OCI-LY7 (cell line): ENCODE measurements at regions not wholly inside any gene's neighbourhood (a gene's known extent, or its start where the extent isn't known, plus 50 kb on each side); places are given as distances from the start of the nearest gene placed in this dataset.

Experiments
- EZH2phosphoT487 ChIP-seq: fragments of 200-600 bp; sonication (generic); IDR thresholded peaks from 2 replicates; pipeline ENCODE4 v1.6.1; 2018; ENCODE audit warnings: low read depth, borderline replicate concordance, mild to moderate bottlenecking, mixed run types, antibody characterized with exemption, low read length, moderate library complexity, mixed read lengths
- TF ChIP-seq, protein P1 (sequence below): fragments of 200-600 bp; sonication (generic); conservative IDR thresholded peaks from 2 replicates; pipeline ENCODE4 v1.5.1; 2014; ENCODE audit warnings: mild to moderate bottlenecking, antibody characterized with exemption, low read length, moderate library complexity, mixed read lengths

- TF ChIP-seq, protein P1, sequence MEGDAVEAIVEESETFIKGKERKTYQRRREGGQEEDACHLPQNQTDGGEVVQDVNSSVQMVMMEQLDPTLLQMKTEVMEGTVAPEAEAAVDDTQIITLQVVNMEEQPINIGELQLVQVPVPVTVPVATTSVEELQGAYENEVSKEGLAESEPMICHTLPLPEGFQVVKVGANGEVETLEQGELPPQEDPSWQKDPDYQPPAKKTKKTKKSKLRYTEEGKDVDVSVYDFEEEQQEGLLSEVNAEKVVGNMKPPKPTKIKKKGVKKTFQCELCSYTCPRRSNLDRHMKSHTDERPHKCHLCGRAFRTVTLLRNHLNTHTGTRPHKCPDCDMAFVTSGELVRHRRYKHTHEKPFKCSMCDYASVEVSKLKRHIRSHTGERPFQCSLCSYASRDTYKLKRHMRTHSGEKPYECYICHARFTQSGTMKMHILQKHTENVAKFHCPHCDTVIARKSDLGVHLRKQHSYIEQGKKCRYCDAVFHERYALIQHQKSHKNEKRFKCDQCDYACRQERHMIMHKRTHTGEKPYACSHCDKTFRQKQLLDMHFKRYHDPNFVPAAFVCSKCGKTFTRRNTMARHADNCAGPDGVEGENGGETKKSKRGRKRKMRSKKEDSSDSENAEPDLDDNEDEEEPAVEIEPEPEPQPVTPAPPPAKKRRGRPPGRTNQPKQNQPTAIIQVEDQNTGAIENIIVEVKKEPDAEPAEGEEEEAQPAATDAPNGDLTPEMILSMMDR, result no peak
- TF ChIP-seq EZH2phosphoT487, result no peak
Observed at GRCh38 chr17:79150799-79151198, 76.2 kb downstream of the ENGASE start.
